Muscle layer of colon (tissue), 2 donors: ENCODE measurements at regions not wholly inside any gene's neighbourhood (a gene's known extent, or its start where the extent isn't known, plus 50 kb on each side); places are given as distances from the start of the nearest gene placed in this dataset.

Experiments used
- H3K27ac ChIP-seq: one replicate; pipeline ENCODE4 v1.7.0; 2013; ENCODE audit warnings: low read depth, mild to moderate bottlenecking, low read length, moderate library complexity
- H3K27me3 ChIP-seq, 2 donors: one replicate each; pipeline ENCODE4 v1.7.0; 2013; ENCODE audit warnings: low read length in 2 of 2, mild to moderate bottlenecking in 2 of 2; ENCODE audit not compliant: insufficient read depth in 2 of 2, control insufficient read depth in 1 of 2
- H3K36me3 ChIP-seq: one replicate; pipeline ENCODE4 v1.7.0; 2013; ENCODE audit warnings: mild to moderate bottlenecking, low read length; ENCODE audit not compliant: insufficient read depth
- H3K4me1 ChIP-seq: one replicate; pipeline ENCODE4 v1.7.0; 2013; ENCODE audit warnings: mild to moderate bottlenecking, low read length; ENCODE audit not compliant: insufficient read depth
- H3K4me3 ChIP-seq, 2 donors: one replicate each; pipeline ENCODE4 v1.7.0; 2013; ENCODE audit warnings: low read length in 2 of 2, low read depth in 1 of 2, mild to moderate bottlenecking in 1 of 2, moderate library complexity in 1 of 2
- H3K9ac ChIP-seq: one replicate; pipeline ENCODE4 v1.7.0; 2013; ENCODE audit warnings: low read length
- H3K9me3 ChIP-seq: one replicate; pipeline ENCODE4 v1.7.0; 2013; ENCODE audit warnings: mild to moderate bottlenecking, low read length
- donor health status: abdominal sarcoma.
- donor health status: Adenocarcinoma of cecum.

GRCh38 chr2:41870265-41870585, 177.6 kb upstream of the PKDCC start:
- Histone ChIP-seq H3K4me1 (peaks cover 21% of the 10 kb centered on the region), H3K9ac (no peak overlapping the region), H3K4me3 (no peak overlapping the region), H3K36me3 (no peaks in the 10 kb centered on the region), H3K9me3 (no peaks in the 10 kb centered on the region), H3K27ac (no peak overlapping the region), H3K27me3 (no peaks in the 10 kb centered on the region)

GRCh38 chr2:41871080-41871479, 176.7 kb upstream of the PKDCC start:
- Histone ChIP-seq H3K36me3 (no peaks in the 10 kb centered on the region), H3K9me3 (no peaks in the 10 kb centered on the region), H3K4me1 (peaks cover 21% of the 10 kb centered on the region), H3K27me3 (no peaks in the 10 kb centered on the region), H3K9ac (no peak overlapping the region), H3K27ac (no peak overlapping the region), H3K4me3 (no peak overlapping the region)

- H3K27ac ChIP-seq = no peak overlapping the region
- H3K9ac ChIP-seq = no peak overlapping the region
Observed at GRCh38 chr2:41872646-41873045, 175.2 kb upstream of the PKDCC start.

GRCh38 chr2:41873102-41874031, 174.5 kb upstream of the PKDCC start:
- no peak overlapping the region for H3K27ac ChIP-seq
- no peak overlapping the region for H3K4me3 ChIP-seq
- no peaks in the 10 kb centered on the region for H3K27me3 ChIP-seq
- H3K36me3 ChIP-seq = no peaks in the 10 kb centered on the region
- no peak overlapping the region for H3K9ac ChIP-seq
- no peaks in the 10 kb centered on the region for H3K9me3 ChIP-seq
- peaks cover 21% of the 10 kb centered on the region for H3K4me1 ChIP-seq

More at GRCh38 chr2:41872646-41873045, 175.2 kb upstream of the PKDCC start:
- peaks cover 21% of the 10 kb centered on the region for H3K4me1 ChIP-seq
- no peaks in the 10 kb centered on the region for H3K9me3 ChIP-seq
- H3K36me3 ChIP-seq = no peaks in the 10 kb centered on the region
- H3K4me3 ChIP-seq = no peak overlapping the region
- no peaks in the 10 kb centered on the region for H3K27me3 ChIP-seq

GRCh38 chr2:41877114-41877678, 170.6 kb upstream of the PKDCC start:
- Histone ChIP-seq H3K36me3 (no peaks in the 10 kb centered on the region), H3K4me1 (peaks cover 25% of the 10 kb centered on the region), H3K27ac (no peak overlapping the region), H3K27me3 (no peaks in the 10 kb centered on the region), H3K4me3 (no peak overlapping the region), H3K9me3 (no peaks in the 10 kb centered on the region), H3K9ac (no peak overlapping the region)

GRCh38 chr2:41878056-41878455, 169.8 kb upstream of the PKDCC start:
- Histone ChIP-seq H3K4me1 (peaks cover 21% of the 10 kb centered on the region), H3K27ac (no peak overlapping the region), H3K36me3 (no peaks in the 10 kb centered on the region), H3K27me3 (no peaks in the 10 kb centered on the region), H3K9ac (no peak overlapping the region), H3K4me3 (no peak overlapping the region), H3K9me3 (no peaks in the 10 kb centered on the region)

- no peaks in the 10 kb centered on the region for H3K36me3 ChIP-seq
- H3K4me3 ChIP-seq = no peak overlapping the region
- H3K9ac ChIP-seq = no peak overlapping the region
- H3K27me3 ChIP-seq = no peaks in the 10 kb centered on the region
- H3K27ac ChIP-seq = no peak overlapping the region
- no peaks in the 10 kb centered on the region for H3K9me3 ChIP-seq
- H3K4me1 ChIP-seq = peaks cover 14% of the 10 kb centered on the region
Observed at GRCh38 chr2:41878716-41879234, 169.0 kb upstream of the PKDCC start.

GRCh38 chr2:41879235-41879916, 168.4 kb upstream of the PKDCC start:
- Histone ChIP-seq H3K4me1 (peaks cover 10% of the 10 kb centered on the region), H3K27ac (no peak overlapping the region), H3K27me3 (no peaks in the 10 kb centered on the region), H3K4me3 (no peak overlapping the region), H3K9me3 (no peaks in the 10 kb centered on the region), H3K9ac (no peak overlapping the region), H3K36me3 (no peaks in the 10 kb centered on the region)

GRCh38 chr2:41880561-41881243, 167.1 kb upstream of the PKDCC start:
- no peaks in the 10 kb centered on the region for H3K27me3 ChIP-seq
- H3K4me1 ChIP-seq = peaks cover 10% of the 10 kb centered on the region
- H3K36me3 ChIP-seq = no peaks in the 10 kb centered on the region
- H3K9me3 ChIP-seq = no peaks in the 10 kb centered on the region
- H3K27ac ChIP-seq = no peak overlapping the region
- H3K9ac ChIP-seq = no peak overlapping the region
- no peak overlapping the region for H3K4me3 ChIP-seq

GRCh38 chr2:41881249-41881648, 166.6 kb upstream of the PKDCC start:
- no peak overlapping the region for H3K27ac ChIP-seq
- no peaks in the 10 kb centered on the region for H3K36me3 ChIP-seq
- no peaks in the 10 kb centered on the region for H3K9me3 ChIP-seq
- no peaks in the 10 kb centered on the region for H3K27me3 ChIP-seq
- H3K4me1 ChIP-seq = peaks cover 10% of the 10 kb centered on the region
- H3K4me3 ChIP-seq = no peak overlapping the region
- H3K9ac ChIP-seq = no peak overlapping the region

- Histone ChIP-seq H3K36me3 (no peaks in the 10 kb centered on the region), H3K4me1 (peaks cover 1% of the 10 kb centered on the region), H3K9ac (no peak overlapping the region), H3K4me3 (no peak overlapping the region), H3K9me3 (no peaks in the 10 kb centered on the region), H3K27me3 (no peaks in the 10 kb centered on the region), H3K27ac (no peak overlapping the region)
Observed at GRCh38 chr2:41884718-41885117, 163.1 kb upstream of the PKDCC start.
